GM23338 (cell line): ENCODE measurements at regions not wholly inside any gene's neighbourhood (a gene's known extent, or its start where the extent isn't known, plus 50 kb on each side); places are given as distances from the start of the nearest gene placed in this dataset.

Source experiments
- ATAC-seq: fragments of 200-7000 bp; cut with Tn5 transposase; 3 replicates; pipeline ENCODE4 v1.9.1; 2020
- DNase-seq: peaks from one replicate; pipeline ENCODE4 v3.0.0-alpha.2; 2015; ENCODE audit warnings: low spot score
- H2AFZ ChIP-seq: fragments of 200-600 bp; sonication (generic); 2 replicates; pipeline ENCODE4 v1.8.0; 2016; ENCODE audit warnings: antibody characterized with exemption, mild to moderate bottlenecking, moderate library complexity
- H3F3A ChIP-seq: fragments of 200-600 bp; sonication (generic); replicated peaks from 2 replicates; pipeline ENCODE4 v1.8.0; 2017; ENCODE audit warnings: antibody characterized with exemption, mixed run types, low read depth
- H3K27ac ChIP-seq: fragments of 200-600 bp; sonication (generic); 2 replicates; pipeline ENCODE4 v1.6.1; 2016; ENCODE audit warnings: low read depth
- H3K27me3 ChIP-seq: fragments of 200-600 bp; sonication (generic); 2 replicates; pipeline ENCODE4 v1.8.0; 2016; ENCODE audit warnings: mild to moderate bottlenecking, mixed run types, moderate library complexity; ENCODE audit not compliant: insufficient read depth
- H3K36me3 ChIP-seq: fragments of 200-600 bp; sonication (generic); 2 replicates; pipeline ENCODE4 v1.8.0; 2016; ENCODE audit warnings: mild to moderate bottlenecking; ENCODE audit not compliant: insufficient read depth
- H3K4me1 ChIP-seq: fragments of 200-600 bp; sonication (generic); 2 replicates; pipeline ENCODE4 v1.8.0; 2016; ENCODE audit warnings: mild to moderate bottlenecking, moderate library complexity; ENCODE audit not compliant: insufficient read depth
- H3K4me2 ChIP-seq: fragments of 200-600 bp; sonication (generic); 2 replicates; pipeline ENCODE4 v1.7.1; 2017; ENCODE audit warnings: mixed run types
- H3K4me3 ChIP-seq: fragments of 200-600 bp; sonication (generic); 2 replicates; pipeline ENCODE4 v1.6.1; 2016; ENCODE audit warnings: mixed run types
- H3K79me2 ChIP-seq: fragments of 200-600 bp; sonication (generic); replicated peaks from 2 replicates; pipeline ENCODE4 v1.8.0; 2017; ENCODE audit warnings: mild to moderate bottlenecking; ENCODE audit not compliant: insufficient read depth
- H3K9me2 ChIP-seq: fragments of 200-600 bp; sonication (generic); 2 replicates; pipeline ENCODE4 v1.8.0; 2017; ENCODE audit not compliant: insufficient read depth
- H4K20me1 ChIP-seq: fragments of 200-600 bp; sonication (generic); replicated peaks from 2 replicates; pipeline ENCODE4 v1.8.0; 2017; ENCODE audit warnings: mild to moderate bottlenecking; ENCODE audit not compliant: insufficient read depth
- H3K27ac Mint-ChIP-seq: 2 replicates; pipeline ENCODE4 v1.8.0; 2020; ENCODE audit warnings: inconsistent platforms, mild to moderate bottlenecking, moderate library complexity, mixed read lengths
- H3K27me3 Mint-ChIP-seq: 3 replicates; pipeline ENCODE4 v1.8.0; 2022; ENCODE audit warnings: low read depth, mild to moderate bottlenecking, moderate library complexity, mixed read lengths, inconsistent platforms; ENCODE audit not compliant: insufficient read depth, poor library complexity
- H3K36me3 Mint-ChIP-seq: 3 replicates; pipeline ENCODE4 v1.8.0; 2021; ENCODE audit warnings: low read depth, mild to moderate bottlenecking, inconsistent platforms, moderate library complexity, mixed read lengths
- H3K4me1 Mint-ChIP-seq: 3 replicates; pipeline ENCODE4 v1.8.0; 2020; ENCODE audit warnings: mild to moderate bottlenecking, inconsistent platforms, mixed read lengths
- H3K4me3 Mint-ChIP-seq: 3 replicates; pipeline ENCODE4 v1.8.0; 2021; ENCODE audit warnings: moderate library complexity, mild to moderate bottlenecking, inconsistent platforms, mixed read lengths
- H3K9me3 Mint-ChIP-seq: 3 replicates; pipeline ENCODE4 v1.8.0; 2020; ENCODE audit warnings: moderate library complexity, mild to moderate bottlenecking, inconsistent platforms, mixed read lengths
- CREB1 ChIP-seq: fragments of 250-450 bp; sonication (Bioruptor Pico); IDR thresholded peaks from 2 replicates; pipeline ENCODE4 v1.5.0; 2020; ENCODE audit warnings: low read depth, mild to moderate bottlenecking, moderate library complexity
- EZH2 ChIP-seq: fragments of 200-600 bp; sonication (generic); IDR thresholded peaks from one replicate; pipeline ENCODE4 v1.8.0; 2017; ENCODE audit warnings: antibody characterized with exemption, mild to moderate bottlenecking, low read depth; ENCODE audit not compliant: unreplicated experiment
- EZH2phosphoT487 ChIP-seq: fragments of 200-600 bp; sonication (generic); IDR thresholded peaks from one replicate; pipeline ENCODE4 v1.8.1; 2018; ENCODE audit warnings: antibody characterized with exemption; ENCODE audit not compliant: unreplicated experiment
- JUNB ChIP-seq: IDR thresholded peaks from one replicate; pipeline ENCODE4 v1.6.1; 2016; ENCODE audit warnings: antibody characterized with exemption; ENCODE audit not compliant: unreplicated experiment
- NANOG ChIP-seq: IDR thresholded peaks from 2 replicates; pipeline ENCODE4 v1.6.1; 2016; ENCODE audit warnings: antibody characterized with exemption, borderline replicate concordance
- POLR2AphosphoS5 ChIP-seq: IDR thresholded peaks from 2 replicates; pipeline ENCODE4 v1.6.1; 2016; ENCODE audit warnings: antibody characterized with exemption, low read depth
- STAT1 ChIP-seq: IDR thresholded peaks from one replicate; pipeline ENCODE4 v1.6.1; 2016; ENCODE audit warnings: antibody characterized with exemption; ENCODE audit not compliant: unreplicated experiment
- ZNF114 ChIP-seq: fragments of 250-450 bp; sonication (Bioruptor Pico); IDR thresholded peaks from 2 replicates; pipeline ENCODE4 v1.5.0; 2020; ENCODE audit warnings: mild to moderate bottlenecking, moderate library complexity
- ZNF331 ChIP-seq: fragments of 250-450 bp; sonication (Bioruptor Pico); IDR thresholded peaks from 2 replicates; pipeline ENCODE4 v1.5.0; 2020; ENCODE audit warnings: low read depth, mild to moderate bottlenecking, moderate library complexity
- ZNF462 ChIP-seq: fragments of 250-450 bp; sonication (Bioruptor Pico); IDR thresholded peaks from 2 replicates; pipeline ENCODE4 v1.5.0; 2020; ENCODE audit warnings: mild to moderate bottlenecking, moderate library complexity
- TF ChIP-seq, protein P1 (sequence below): IDR thresholded peaks from 2 replicates; pipeline ENCODE4 v1.6.1; 2016; ENCODE audit warnings: antibody characterized with exemption
- TF ChIP-seq, protein P2 (sequence below): IDR thresholded peaks from one replicate; pipeline ENCODE4 v1.6.1; 2018; ENCODE audit warnings: antibody characterized with exemption; ENCODE audit not compliant: unreplicated experiment

GRCh38 chr12:113581342-113581741, 109.7 kb upstream of the LHX5 start:
- peaks cover 16% of the 10 kb centered on the region for H3K4me1 ChIP-seq
- Mint-ChIP-seq H3K4me1 (peaks cover 7% of the 10 kb centered on the region), H3K27ac (no peak overlapping the region), H3K27me3 (no peaks in the 10 kb centered on the region), H3K9me3 (peaks cover 17% of the 10 kb centered on the region), H3K36me3 (peaks cover 8% of the 10 kb centered on the region; the same call in 2 of the 3 replicates), H3K4me3 (no peak overlapping the region)
- no peak for TF ChIP-seq ZNF114 (CRISPR knock-in tag)
- TF ChIP-seq ZNF331 (CRISPR knock-in tag), result no peak
- TF ChIP-seq EZH2, result no peak
- no peaks in the 10 kb centered on the region for H3K27me3 ChIP-seq
- H3K9me2 ChIP-seq, result no peaks in the 10 kb centered on the region
- H3K4me3 ChIP-seq, result no peak overlapping the region
- no peak overlapping the region for H2AFZ ChIP-seq
- no peak for DNase-seq
- H3K36me3 ChIP-seq, result peaks cover 9% of the 10 kb centered on the region; the same call in 1 of the 2 replicates
- ATAC-seq, result no peak
- no peaks in the 10 kb centered on the region for H3F3A ChIP-seq
- H3K79me2 ChIP-seq, result no peaks in the 10 kb centered on the region
- no peaks in the 10 kb centered on the region for H4K20me1 ChIP-seq
- no peak overlapping the region for H3K4me2 ChIP-seq
- H3K27ac ChIP-seq, result no peak overlapping the region

- H3K36me3 Mint-ChIP-seq, result peaks cover 8% of the 10 kb centered on the region; the same call in 2 of the 3 replicates
- Histone ChIP-seq H3K4me1 (peaks cover 15% of the 10 kb centered on the region), H4K20me1 (no peaks in the 10 kb centered on the region), H2AFZ (no peak overlapping the region), H3K27me3 (no peaks in the 10 kb centered on the region), H3K9me2 (no peaks in the 10 kb centered on the region), H3K4me3 (no peak overlapping the region), H3K36me3 (peaks cover 9% of the 10 kb centered on the region; the same call in 1 of the 2 replicates), H3K27ac (no peak overlapping the region), H3K79me2 (no peaks in the 10 kb centered on the region), H3F3A (no peaks in the 10 kb centered on the region), H3K4me2 (no peak overlapping the region)
- DNase-seq, result no peak
- H3K4me1 Mint-ChIP-seq, result peaks cover 11% of the 10 kb centered on the region
- peaks cover 17% of the 10 kb centered on the region for H3K9me3 Mint-ChIP-seq
- no peak for ATAC-seq
- H3K27ac Mint-ChIP-seq, result no peak overlapping the region
- H3K4me3 Mint-ChIP-seq, result no peak overlapping the region
- H3K27me3 Mint-ChIP-seq, result peaks cover 3% of the 10 kb centered on the region
- TF ChIP-seq EZH2phosphoT487 (no peak), ZNF331 (CRISPR knock-in tag) (no peak), ZNF462 (CRISPR knock-in tag) (no peak), CREB1 (CRISPR knock-in tag) (no peak), ZNF114 (CRISPR knock-in tag) (no peak), JUNB (no peak), POLR2AphosphoS5 (no peak), NANOG (no peak), STAT1 (no peak)
- TF ChIP-seq, protein P1, sequence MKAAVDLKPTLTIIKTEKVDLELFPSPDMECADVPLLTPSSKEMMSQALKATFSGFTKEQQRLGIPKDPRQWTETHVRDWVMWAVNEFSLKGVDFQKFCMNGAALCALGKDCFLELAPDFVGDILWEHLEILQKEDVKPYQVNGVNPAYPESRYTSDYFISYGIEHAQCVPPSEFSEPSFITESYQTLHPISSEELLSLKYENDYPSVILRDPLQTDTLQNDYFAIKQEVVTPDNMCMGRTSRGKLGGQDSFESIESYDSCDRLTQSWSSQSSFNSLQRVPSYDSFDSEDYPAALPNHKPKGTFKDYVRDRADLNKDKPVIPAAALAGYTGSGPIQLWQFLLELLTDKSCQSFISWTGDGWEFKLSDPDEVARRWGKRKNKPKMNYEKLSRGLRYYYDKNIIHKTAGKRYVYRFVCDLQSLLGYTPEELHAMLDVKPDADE, result no peak
- TF ChIP-seq, protein P2, sequence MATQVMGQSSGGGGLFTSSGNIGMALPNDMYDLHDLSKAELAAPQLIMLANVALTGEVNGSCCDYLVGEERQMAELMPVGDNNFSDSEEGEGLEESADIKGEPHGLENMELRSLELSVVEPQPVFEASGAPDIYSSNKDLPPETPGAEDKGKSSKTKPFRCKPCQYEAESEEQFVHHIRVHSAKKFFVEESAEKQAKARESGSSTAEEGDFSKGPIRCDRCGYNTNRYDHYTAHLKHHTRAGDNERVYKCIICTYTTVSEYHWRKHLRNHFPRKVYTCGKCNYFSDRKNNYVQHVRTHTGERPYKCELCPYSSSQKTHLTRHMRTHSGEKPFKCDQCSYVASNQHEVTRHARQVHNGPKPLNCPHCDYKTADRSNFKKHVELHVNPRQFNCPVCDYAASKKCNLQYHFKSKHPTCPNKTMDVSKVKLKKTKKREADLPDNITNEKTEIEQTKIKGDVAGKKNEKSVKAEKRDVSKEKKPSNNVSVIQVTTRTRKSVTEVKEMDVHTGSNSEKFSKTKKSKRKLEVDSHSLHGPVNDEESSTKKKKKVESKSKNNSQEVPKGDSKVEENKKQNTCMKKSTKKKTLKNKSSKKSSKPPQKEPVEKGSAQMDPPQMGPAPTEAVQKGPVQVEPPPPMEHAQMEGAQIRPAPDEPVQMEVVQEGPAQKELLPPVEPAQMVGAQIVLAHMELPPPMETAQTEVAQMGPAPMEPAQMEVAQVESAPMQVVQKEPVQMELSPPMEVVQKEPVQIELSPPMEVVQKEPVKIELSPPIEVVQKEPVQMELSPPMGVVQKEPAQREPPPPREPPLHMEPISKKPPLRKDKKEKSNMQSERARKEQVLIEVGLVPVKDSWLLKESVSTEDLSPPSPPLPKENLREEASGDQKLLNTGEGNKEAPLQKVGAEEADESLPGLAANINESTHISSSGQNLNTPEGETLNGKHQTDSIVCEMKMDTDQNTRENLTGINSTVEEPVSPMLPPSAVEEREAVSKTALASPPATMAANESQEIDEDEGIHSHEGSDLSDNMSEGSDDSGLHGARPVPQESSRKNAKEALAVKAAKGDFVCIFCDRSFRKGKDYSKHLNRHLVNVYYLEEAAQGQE, result no peak
Observed at GRCh38 chr12:113580437-113580836, 108.8 kb upstream of the LHX5 start.
